GM19043 (cell line): ENCODE measurements at regions not wholly inside any gene's neighbourhood (a gene's known extent, or its start where the extent isn't known, plus 50 kb on each side); places are given as distances from the start of the nearest gene placed in this dataset.
A peak's percentile ranks its signal among the peaks of the same experiment; 100 is the strongest.
"Not testable (repeated sequence)": the region's sequence is repeated elsewhere in the genome, so short reads cannot be mapped to it uniquely, and the experiment has no call there.

ENCODE experiments used
- ATAC-seq: cut with Tn5 transposase; IDR thresholded peaks from one replicate; pipeline ENCODE4 v1.9.1; 2021; ENCODE audit warnings: low read depth; ENCODE audit not compliant: unreplicated experiment

DNA sequence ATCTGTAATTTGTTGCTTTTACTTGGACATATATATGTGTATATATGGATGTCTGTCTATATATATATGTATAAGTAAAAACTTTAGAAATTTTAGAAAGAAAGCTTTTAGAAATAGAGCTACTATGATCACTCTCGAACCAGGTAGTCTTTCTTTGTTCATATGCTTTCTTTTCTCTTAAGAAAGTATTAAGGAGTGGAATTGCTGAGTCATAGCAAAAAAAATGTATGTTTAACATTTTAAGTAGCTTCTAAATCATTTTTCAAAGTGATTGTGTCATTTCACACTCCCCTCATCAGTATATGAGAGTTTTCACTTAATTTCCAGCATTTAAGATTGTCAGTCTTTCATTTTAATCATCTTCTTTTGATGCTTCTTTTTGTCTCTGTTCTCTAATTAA lies 447.9 kb upstream of the TECRL start:
- no peak for ATAC-seq

DNA sequence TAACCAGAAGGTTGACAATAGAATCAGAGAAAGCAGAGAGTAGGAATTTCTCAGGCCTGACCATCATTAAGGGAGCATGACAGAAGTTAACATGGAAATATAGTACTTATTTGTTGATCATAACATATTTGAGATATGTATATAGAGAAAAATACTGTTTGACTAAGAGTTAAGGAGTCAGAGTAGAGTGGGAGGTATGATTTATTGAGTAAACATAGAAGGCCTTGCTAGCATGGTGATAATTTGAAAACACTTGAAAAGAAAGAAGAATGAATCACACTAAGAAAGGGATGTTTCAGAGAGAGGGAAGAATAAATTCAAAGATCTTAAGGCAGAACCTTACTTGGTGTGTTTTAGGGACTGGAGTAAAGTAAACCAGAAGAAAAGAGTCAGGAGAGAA lies 437.2 kb upstream of the TECRL start:
- ATAC-seq: no peak

- no peak for ATAC-seq
Measured at GRCh38 chr4:64829749-64830148, 420.5 kb upstream of the TECRL start.

- ATAC-seq: no peak
Measured at GRCh38 chr4:64824591-64824990, 415.3 kb upstream of the TECRL start.

GRCh38 chr4:64822405-64822804 lies 413.2 kb upstream of the TECRL start:
- no peak for ATAC-seq

DNA sequence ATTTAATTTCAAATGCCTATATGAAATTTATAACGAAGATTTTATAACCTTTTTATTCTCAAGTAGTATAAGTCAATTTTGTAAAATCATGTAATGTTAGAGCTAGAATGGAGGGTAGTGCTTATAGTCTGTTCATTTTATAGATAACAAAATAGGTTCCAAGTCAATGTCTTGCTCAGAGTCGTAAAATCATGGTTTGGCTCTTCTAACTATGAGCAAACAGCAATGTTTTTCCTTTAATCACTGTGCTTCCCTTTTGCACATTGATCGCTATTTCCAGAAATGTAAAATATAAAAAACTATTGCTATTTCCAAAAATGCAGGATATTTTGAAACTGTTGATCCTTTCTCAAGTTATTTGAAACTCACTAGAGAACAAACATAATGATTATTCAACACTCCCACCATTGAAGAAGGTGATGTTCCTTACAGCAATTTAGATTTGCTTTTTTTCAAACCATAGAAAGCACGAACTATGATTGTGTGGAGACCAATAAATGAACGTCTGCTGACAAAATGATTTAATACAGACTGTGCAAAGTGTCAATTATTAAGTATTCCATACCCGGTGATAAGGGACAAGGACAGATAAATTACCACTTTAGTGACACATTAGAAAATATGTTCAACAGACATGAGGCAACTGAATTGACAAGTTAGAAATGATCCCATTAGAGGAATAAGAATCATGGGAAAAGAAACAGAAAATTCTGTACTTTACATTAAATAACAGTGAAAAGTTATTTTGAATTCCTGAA lies 412.1 kb upstream of the TECRL start:
- no peak for ATAC-seq

DNA sequence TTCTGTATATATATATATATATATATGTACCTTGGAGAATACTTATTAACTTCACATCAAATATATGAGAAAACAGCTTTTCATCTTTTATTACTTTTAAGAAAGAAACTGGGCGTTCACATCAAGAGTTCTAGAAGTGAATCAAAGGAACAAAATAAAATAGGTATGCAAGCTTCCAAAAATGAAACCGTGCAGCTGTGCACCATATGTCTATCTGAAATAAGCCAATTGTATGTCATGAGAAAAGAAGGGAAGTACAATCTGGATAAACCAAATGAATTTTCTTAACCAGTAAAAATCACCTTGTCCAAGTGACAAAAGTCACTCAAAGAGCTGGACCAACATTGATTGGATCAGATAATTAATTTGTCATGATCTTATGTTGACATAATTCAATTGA lies 405.4 kb upstream of the TECRL start:
- ATAC-seq: no peak

- ATAC-seq: no peak
Measured at GRCh38 chr4:64807821-64808220, 398.6 kb upstream of the TECRL start.

DNA sequence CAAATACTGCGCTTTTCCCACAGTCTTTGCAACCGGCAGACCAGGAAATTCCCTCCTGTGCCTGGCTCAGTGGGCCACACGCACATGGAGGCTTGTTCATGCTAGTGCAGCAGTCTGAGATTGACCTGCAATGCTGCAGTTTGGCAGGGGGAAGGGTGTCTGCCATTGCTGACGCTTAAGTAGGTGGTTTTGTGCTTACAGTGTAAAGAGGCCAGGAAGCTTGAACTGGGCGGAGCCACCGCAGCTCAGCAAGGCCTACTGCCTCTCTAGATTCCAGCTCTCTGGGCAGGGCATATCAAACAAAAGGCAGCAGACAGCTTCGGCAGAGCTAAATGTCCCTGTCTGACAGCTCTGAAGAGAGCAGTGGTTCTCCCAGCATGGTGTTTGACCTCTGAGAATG lies 390.5 kb upstream of the TECRL start:
- no peak for ATAC-seq

DNA sequence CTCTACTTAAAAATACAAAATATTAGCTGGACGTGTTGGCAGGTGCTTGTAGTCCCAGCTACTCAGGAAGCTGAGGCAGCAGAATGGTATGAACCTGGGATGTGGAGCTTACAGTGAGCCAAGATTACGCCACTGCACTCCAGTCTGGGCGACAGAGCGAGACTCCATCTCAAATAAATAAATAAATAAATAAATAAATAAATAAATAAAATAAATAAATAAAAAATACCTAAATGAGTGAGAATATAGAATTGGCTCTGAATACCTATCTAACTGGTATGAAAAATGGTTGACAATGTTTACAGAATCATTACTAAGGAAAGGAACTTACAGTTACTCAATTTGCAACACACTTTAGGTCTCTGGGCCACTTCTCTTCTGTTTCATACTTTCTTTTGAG lies 389.6 kb upstream of the TECRL start:
- ATAC-seq: not testable (repeated sequence)

GRCh38 chr4:64796581-64796980 lies 387.3 kb upstream of the TECRL start:
- ATAC-seq: no peak

- no peak for ATAC-seq
Measured at GRCh38 chr4:64784125-64784524, 374.9 kb upstream of the TECRL start.

GRCh38 chr4:64781737-64782326 lies 372.6 kb upstream of the TECRL start:
- peak; percentile 67 for ATAC-seq

GRCh38 chr4:64780664-64781063 lies 371.4 kb upstream of the TECRL start:
- ATAC-seq: no peak

DNA sequence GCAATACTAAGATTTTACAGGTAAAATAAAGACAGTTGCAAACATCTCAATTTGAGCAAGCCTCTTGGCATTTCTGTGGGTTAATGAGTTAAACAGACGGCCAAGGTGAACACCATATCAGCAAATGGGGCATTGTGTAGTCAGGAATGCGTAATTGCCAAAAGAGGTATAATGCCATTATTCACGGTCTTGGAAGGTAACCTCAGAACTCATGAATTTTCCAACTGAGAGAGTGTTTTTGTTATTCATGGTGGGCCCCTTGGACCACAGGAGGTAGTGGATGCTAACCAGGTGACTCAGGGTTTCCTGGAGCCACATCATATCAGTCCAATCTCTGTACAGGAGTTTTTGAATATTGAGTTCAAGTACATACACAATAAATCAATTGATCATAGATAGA lies 368.0 kb upstream of the TECRL start:
- no peak for ATAC-seq

GRCh38 chr4:64776820-64777219 lies 367.6 kb upstream of the TECRL start:
- no peak for ATAC-seq

DNA sequence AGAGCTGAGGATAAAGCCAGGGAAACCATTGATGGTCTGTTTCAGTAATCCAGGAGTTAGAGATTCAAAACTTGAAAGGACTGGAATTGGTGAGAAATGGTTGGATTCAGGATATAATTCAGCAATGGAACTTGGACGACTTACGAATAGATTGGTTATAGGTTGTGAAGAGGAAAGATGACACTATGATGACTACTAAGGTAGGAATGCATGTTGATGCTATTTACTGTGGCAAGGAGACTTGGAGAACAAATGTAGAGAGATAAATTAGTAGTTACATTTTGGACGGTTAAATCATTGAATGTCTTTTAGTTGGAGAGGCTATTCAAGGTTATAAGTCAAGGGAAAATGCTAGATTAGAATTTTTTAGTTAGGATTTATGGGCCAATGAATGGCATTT lies 365.4 kb upstream of the TECRL start:
- ATAC-seq: no peak

- no peak for ATAC-seq
Measured at GRCh38 chr4:64771149-64771548, 361.9 kb upstream of the TECRL start.

DNA sequence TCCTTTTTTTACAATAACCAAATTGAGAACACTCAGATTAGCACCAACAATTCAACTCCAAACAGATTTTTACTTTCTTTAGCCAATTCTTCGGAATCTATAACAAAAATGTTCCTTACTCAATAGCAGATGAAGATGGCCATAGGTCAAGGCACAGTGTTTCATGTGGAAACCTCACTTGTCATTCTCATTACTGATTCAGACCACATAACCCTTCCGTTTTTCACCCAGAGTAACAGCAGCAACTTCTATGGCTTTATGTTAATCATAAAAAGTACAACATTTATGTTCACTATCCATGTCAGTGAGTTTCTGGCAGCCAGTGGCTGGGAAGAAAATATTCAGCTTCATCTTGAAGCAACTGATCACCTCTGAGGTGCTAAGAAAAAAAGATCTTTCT lies 358.3 kb upstream of the TECRL start:
- no peak for ATAC-seq

DNA sequence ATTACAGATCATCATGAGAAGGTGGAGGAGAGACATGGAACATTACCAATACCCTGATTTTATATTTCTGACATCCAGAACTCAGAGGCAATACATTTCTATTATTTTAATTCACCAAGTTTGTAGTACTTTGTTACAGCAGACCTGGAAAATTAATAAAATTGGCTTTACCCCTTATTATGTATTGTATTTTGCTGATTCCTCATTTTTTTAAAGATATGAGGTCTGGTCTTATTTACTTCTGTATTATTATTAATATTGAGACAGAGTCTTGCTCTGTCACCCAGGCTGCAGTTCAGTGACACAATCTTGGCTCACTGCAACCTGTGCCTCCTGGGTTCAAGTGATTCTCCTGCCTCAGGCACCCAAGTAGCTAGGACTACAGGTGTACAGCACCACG lies 357.3 kb upstream of the TECRL start:
- ATAC-seq: no peak

DNA sequence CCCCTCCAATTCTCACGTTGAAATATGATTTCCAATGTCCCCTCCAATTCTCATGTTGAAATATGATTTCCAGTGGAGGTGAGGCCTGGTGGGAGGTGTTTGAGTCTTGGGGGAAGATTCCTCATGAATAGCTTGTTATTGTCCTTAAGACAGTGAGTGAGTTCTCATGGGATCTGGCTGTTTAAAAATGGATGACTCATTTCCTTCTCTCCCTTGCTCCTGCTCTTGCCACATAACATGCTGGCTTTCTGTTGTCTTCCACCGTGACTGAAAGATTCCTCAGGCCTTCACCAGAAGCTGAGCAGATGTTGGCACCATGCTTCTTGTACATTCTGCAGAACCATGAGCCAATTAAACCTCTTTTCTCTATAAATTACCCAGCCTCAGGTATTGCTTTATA lies 346.8 kb upstream of the TECRL start:
- ATAC-seq: no peak

DNA sequence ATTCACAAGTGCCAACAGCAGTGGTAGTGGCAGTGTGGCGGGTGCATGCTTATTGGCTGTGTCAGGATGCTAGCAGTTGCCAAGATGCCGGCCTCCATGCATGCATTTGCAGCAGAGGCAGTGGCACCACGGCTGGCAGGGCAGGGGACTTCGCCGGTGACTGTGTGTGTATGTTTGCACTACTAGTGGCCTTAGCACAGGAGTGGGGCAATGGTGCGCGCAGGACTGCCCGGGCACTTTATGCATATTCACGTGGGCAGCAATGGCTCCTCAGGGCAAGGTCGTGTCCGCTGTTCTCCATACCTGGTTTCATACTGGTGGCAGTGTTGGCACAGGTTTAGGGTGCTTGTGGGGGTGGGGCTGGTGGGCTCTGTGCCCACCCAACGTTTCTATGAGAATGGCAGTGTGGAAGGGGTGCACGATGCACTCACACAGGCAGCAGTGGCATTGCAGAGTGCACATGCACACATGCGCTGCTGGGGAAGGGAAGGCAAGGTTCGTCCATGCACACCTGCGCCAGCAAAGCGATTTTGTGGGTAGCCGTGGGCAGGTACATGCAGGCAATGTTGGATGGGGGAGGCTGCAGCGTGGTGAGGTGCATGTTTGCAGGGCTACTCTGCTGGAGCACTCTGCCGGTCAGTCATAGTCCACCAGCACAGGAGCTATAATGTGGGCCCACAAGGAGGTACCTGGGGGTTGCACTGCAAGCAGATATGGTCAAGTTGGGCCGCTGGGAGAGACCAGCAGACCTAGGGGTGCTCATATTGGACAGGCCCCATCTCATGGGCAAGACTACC lies 338.9 kb upstream of the TECRL start:
- ATAC-seq: no peak
